Astrocyte of the cerebellum (primary cell): ENCODE measurements at regions not wholly inside any gene's neighbourhood (a gene's known extent, or its start where the extent isn't known, plus 50 kb on each side); places are given as distances from the start of the nearest gene placed in this dataset.

Source experiments
- DNase-seq: peaks from one replicate; pipeline ENCODE4 v3.0.0-alpha.2; 2011; ENCODE audit warnings: low read depth
- H3K4me3 ChIP-seq: 2 replicates; pipeline ENCODE4 v1.5.1; 2011; ENCODE audit warnings: mild to moderate bottlenecking, low read depth, low read length, moderate library complexity
- in situ Hi-C: cut with HindIII; loops from 2 replicates; pipeline ENCODE4 v1.10.0; 2017; ENCODE audit warnings: low sequenced_read_pairs
- TF ChIP-seq, protein P1 (sequence below): IDR thresholded peaks from 2 replicates; pipeline ENCODE4 v1.5.1; 2012; ENCODE audit warnings: low read length, low read depth, moderate library complexity, mild to moderate bottlenecking; ENCODE audit errors: missing control alignments

DNA sequence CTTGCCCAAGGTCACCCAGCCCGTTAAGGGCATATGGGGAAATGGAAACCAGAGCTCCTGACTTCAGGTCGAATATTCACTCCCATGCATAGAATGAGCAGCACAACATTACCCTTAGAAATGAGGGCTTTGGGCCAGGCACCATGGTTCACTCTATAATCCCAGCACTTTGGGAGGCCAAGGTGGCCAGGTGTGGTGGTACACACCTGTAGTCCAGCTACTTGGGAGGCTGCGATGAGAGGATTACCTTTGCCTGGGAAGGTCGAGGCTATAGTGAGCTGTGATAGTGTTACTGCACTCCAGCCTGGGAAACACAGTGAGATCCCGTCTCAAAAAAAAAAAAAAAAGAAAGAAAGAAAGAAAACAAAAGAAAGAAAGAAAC is 341.0 kb upstream of the TMPO start:
- DNase-seq = no peak
- in situ Hi-C loops = no loop called here
- no peak overlapping the region for H3K4me3 ChIP-seq
- TF ChIP-seq, protein P1, sequence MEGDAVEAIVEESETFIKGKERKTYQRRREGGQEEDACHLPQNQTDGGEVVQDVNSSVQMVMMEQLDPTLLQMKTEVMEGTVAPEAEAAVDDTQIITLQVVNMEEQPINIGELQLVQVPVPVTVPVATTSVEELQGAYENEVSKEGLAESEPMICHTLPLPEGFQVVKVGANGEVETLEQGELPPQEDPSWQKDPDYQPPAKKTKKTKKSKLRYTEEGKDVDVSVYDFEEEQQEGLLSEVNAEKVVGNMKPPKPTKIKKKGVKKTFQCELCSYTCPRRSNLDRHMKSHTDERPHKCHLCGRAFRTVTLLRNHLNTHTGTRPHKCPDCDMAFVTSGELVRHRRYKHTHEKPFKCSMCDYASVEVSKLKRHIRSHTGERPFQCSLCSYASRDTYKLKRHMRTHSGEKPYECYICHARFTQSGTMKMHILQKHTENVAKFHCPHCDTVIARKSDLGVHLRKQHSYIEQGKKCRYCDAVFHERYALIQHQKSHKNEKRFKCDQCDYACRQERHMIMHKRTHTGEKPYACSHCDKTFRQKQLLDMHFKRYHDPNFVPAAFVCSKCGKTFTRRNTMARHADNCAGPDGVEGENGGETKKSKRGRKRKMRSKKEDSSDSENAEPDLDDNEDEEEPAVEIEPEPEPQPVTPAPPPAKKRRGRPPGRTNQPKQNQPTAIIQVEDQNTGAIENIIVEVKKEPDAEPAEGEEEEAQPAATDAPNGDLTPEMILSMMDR = no peak

DNA sequence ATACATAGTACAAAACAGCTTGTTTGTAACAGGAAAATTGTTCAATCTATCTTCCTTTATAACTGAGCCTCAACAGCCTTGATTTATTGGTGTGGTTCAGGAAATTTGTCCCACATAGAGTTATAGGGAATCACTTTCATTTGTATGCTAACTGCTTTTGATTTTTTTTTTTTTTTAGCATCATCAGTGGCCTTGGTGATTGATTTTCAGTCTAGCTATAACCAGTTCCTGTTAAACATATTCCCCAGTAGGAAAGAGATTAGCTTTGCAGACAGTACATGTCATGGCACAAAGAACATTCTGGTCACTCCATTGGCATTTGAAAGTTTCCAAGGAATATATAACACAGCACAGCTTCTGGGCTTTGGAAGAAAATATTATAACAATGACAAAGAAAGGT is 337.3 kb upstream of the TMPO start:
- in situ Hi-C loops = no loop called here
- DNase-seq = no peak
- H3K4me3 ChIP-seq = no peak overlapping the region
- TF ChIP-seq, protein P1 = no peak

DNA sequence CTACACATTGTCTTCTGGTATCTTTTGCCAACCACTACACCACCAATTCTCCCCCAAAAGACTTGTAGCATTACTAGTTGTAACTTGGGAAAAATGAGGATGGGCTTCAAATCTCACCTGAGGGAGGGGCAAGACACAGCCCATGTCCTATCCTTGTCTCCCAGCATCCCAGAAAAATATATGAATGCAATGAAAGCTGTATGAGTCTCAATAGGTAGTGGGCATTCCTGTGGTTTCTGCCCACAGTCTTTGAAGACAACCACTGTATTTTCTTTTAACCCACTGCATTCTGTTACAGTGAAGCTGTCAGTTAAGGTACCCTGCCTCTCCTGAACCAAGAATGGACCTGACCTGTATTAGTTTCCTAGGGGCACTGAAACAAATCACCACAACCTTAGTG is 336.2 kb upstream of the TMPO start:
- no peak overlapping the region for H3K4me3 ChIP-seq
- in situ Hi-C loops = no loop called here
- TF ChIP-seq, protein P1 = no peak
- no peak for DNase-seq

DNA sequence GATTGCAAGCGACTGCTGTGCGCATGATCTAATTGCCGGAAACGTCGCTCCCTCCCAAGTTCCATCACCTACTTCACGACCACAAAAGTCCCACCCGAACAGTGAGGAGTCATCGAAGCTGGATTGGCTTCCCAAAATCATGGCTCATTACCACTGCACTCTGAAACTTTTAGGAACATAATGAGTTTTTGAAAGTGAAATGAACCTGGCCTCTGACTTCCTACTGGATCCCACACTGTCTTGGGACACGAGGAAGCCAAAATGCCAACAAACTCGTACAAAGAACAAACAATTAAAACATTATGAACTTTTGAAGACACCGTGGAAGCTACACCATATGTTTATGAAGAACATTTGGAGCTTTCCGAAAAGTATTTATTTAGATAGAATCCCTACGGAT is 334.8 kb upstream of the TMPO start:
- TF ChIP-seq, protein P1 = no peak
- in situ Hi-C loops = no loop called here
- DNase-seq = no peak
- H3K4me3 ChIP-seq = no peak overlapping the region

DNA sequence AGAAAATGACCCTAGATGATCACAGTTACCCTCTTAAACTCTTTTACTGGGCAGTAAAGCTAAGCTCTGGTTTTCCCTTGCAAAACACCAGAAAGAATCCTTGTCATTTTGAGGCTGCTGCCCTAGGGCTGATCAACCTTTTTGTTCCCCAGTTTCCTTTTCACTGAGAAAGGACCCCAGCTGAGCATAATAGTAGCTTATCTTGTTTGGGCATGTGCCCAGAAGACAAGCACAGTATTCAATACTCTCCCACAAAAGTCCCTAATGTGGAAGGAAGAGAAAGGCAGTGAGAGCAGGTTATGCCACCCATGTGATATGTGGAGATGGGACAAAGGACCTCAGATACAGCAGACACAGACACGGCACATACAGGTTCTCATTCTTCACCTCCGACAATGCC is 332.6 kb upstream of the TMPO start:
- in situ Hi-C loops = no loop called here
- H3K4me3 ChIP-seq = no peak overlapping the region
- DNase-seq = no peak
- TF ChIP-seq, protein P1 = no peak

DNA sequence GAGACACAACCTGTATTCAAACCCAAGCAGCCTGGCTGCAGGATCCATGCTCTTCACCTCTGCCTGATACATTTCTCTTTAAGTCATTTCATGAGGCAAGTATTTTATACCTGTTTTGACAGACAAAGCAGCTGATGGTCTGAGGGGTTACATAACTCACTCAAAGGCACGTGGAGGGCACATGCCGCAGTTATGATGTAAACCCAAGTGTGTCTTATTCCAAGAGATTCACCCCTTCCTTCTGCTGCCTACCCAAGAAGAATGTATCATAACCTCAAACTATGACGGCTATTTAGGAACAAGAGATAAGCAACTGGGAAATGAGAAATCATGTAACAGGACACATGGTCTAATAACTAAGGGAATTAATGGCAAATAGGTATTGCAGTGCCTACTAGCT is 329.8 kb upstream of the TMPO start:
- H3K4me3 ChIP-seq = no peak overlapping the region
- in situ Hi-C loops = no loop called here
- TF ChIP-seq, protein P1 = no peak
- no peak for DNase-seq

DNA sequence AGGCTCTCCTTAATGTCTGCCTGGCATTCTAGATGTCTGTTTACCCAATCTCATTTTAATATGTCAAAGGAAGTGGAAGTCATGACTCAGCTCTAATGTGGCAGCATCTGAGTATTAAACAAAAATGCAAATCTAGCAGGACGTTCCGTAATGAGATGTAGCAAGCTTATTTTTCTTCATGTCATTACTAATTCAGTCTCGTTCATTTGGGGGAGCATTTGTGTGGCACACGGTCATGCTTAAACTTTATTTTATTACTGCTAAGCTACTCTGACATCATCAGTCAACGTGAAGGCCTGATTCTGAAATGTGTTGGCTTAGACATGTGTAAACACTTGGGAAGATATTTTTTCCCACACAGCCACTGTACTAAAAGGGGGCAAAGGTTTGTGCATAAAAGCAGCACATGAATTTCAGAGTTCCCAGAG is 326.7 kb upstream of the TMPO start:
- TF ChIP-seq, protein P1 = no peak
- in situ Hi-C loops = no loop called here
- H3K4me3 ChIP-seq = no peak overlapping the region
- DNase-seq = no peak
